Hepatocyte (in vitro differentiated cells): ENCODE measurements at regions not wholly inside any gene's neighbourhood (a gene's known extent, or its start where the extent isn't known, plus 50 kb on each side); places are given as distances from the start of the nearest gene placed in this dataset.
"Not testable (repeated sequence)": the region's sequence is repeated elsewhere in the genome, so short reads cannot be mapped to it uniquely, and the experiment has no call there.

Source experiments
- DNase-seq: peaks from one replicate; pipeline ENCODE4 v3.0.0-alpha.2; 2016; ENCODE audit warnings: low spot score
- H2AFZ ChIP-seq: fragments of 200-600 bp; sonication (generic); 2 replicates; pipeline ENCODE4 v1.6.0; 2016; ENCODE audit warnings: antibody characterized with exemption, mild to moderate bottlenecking
- H3K27ac ChIP-seq: fragments of 200-600 bp; sonication (generic); 2 replicates; pipeline ENCODE4 v1.5.1; 2016; ENCODE audit warnings: mild to moderate bottlenecking
- H3K27me3 ChIP-seq: fragments of 200-600 bp; sonication (generic); 2 replicates; pipeline ENCODE4 v1.6.1; 2016
- H3K36me3 ChIP-seq: fragments of 200-600 bp; sonication (generic); replicated peaks from 2 replicates; pipeline ENCODE4 v1.5.1; 2016; ENCODE audit warnings: low read depth; ENCODE audit not compliant: insufficient read depth
- H3K4me1 ChIP-seq: fragments of 200-600 bp; sonication (generic); 2 replicates; pipeline ENCODE4 v1.5.1; 2016; ENCODE audit warnings: mild to moderate bottlenecking, moderate library complexity; ENCODE audit not compliant: insufficient read depth
- H3K4me2 ChIP-seq: fragments of 200-600 bp; sonication (generic); 2 replicates; pipeline ENCODE4 v1.6.0; 2016
- H3K4me3 ChIP-seq: fragments of 200-600 bp; sonication (generic); 2 replicates; pipeline ENCODE4 v1.5.1; 2016; ENCODE audit warnings: mild to moderate bottlenecking
- H3K79me2 ChIP-seq: fragments of 200-600 bp; sonication (generic); 2 replicates; pipeline ENCODE4 v1.6.0; 2017; ENCODE audit warnings: mild to moderate bottlenecking
- H3K9me2 ChIP-seq: fragments of 200-600 bp; sonication (generic); replicated peaks from 2 replicates; pipeline ENCODE4 v1.6.0; 2017; ENCODE audit warnings: mild to moderate bottlenecking; ENCODE audit not compliant: insufficient read depth
- H3K9me3 ChIP-seq: fragments of 200-600 bp; sonication (generic); 2 replicates; pipeline ENCODE4 v1.5.1; 2016; ENCODE audit warnings: low read depth, mild to moderate bottlenecking
- H4K20me1 ChIP-seq: fragments of 200-600 bp; sonication (generic); 2 replicates; pipeline ENCODE4 v1.6.0; 2016; ENCODE audit warnings: mild to moderate bottlenecking; ENCODE audit not compliant: insufficient read depth, poor library complexity, severe bottlenecking
- CTCF ChIP-seq: fragments of 200-600 bp; sonication (generic); IDR thresholded peaks from 2 replicates; pipeline ENCODE4 v1.5.1; 2016; ENCODE audit warnings: antibody characterized with exemption, mild to moderate bottlenecking; ENCODE audit not compliant: poor library complexity
- EZH2 ChIP-seq: fragments of 200-600 bp; sonication (generic); IDR thresholded peaks from 2 replicates; pipeline ENCODE4 v1.6.1; 2016; ENCODE audit warnings: antibody characterized with exemption, mild to moderate bottlenecking, borderline replicate concordance
- EZH2phosphoT487 ChIP-seq: fragments of 200-600 bp; sonication (generic); IDR thresholded peaks from one replicate; pipeline ENCODE4 v1.6.1; 2018; ENCODE audit warnings: antibody characterized with exemption, mild to moderate bottlenecking, low read depth, moderate library complexity; ENCODE audit not compliant: unreplicated experiment, severe bottlenecking
- WGBS: methylation state at CpG from one replicate; pipeline ENCODE4 v1.1.6; 2016; ENCODE audit warnings: low lambda C conversion rate; ENCODE audit errors: missing lambda C conversion rate; 5-methylcytosine and 5-hydroxymethylcytosine counted together

GRCh38 chr9:13035822-13036221, 243.7 kb downstream of the MPDZ start:
- H2AFZ ChIP-seq, result no peak overlapping the region
- H3K27ac ChIP-seq, result no peak overlapping the region
- TF ChIP-seq CTCF, result no peak
- no peak for TF ChIP-seq EZH2phosphoT487
- TF ChIP-seq EZH2, result no peak
- no peak for DNase-seq
- no peaks in the 10 kb centered on the region for H4K20me1 ChIP-seq
- peaks cover 6% of the 10 kb centered on the region for H3K4me1 ChIP-seq
- H3K9me2 ChIP-seq, result no peaks in the 10 kb centered on the region
- H3K4me2 ChIP-seq, result no peak overlapping the region
- H3K4me3 ChIP-seq, result no peak overlapping the region
- H3K9me3 ChIP-seq, result no peaks in the 10 kb centered on the region
- no peaks in the 10 kb centered on the region for H3K79me2 ChIP-seq
- H3K27me3 ChIP-seq, result no peaks in the 10 kb centered on the region
- no peaks in the 10 kb centered on the region for H3K36me3 ChIP-seq

GRCh38 chr9:13037808-13038207, 241.7 kb downstream of the MPDZ start:
- H3K9me3 ChIP-seq, H4K20me1 ChIP-seq, H3K79me2 ChIP-seq, H2AFZ ChIP-seq, H3K4me1 ChIP-seq, H3K9me2 ChIP-seq, H3K27ac ChIP-seq, H3K4me2 ChIP-seq, H3K36me3 ChIP-seq, DNase-seq, H3K27me3 ChIP-seq, H3K4me3 ChIP-seq: not testable (repeated sequence)
- WGBS, result 85% methylated on average over 27 of the region's 27 CpGs

GRCh38 chr9:13047827-13048587, 231.5 kb downstream of the MPDZ start:
- no peak overlapping the region for H3K4me2 ChIP-seq
- no peaks in the 10 kb centered on the region for H3K4me1 ChIP-seq
- no peak for DNase-seq
- no peak overlapping the region for H3K4me3 ChIP-seq
- no peaks in the 10 kb centered on the region for H3K79me2 ChIP-seq
- WGBS, result 91% methylated on average over 5 of the region's 5 CpGs
- no peaks in the 10 kb centered on the region for H4K20me1 ChIP-seq
- H3K9me3 ChIP-seq, result no peaks in the 10 kb centered on the region
- no peak overlapping the region for H3K27ac ChIP-seq
- no peaks in the 10 kb centered on the region for H3K36me3 ChIP-seq
- H3K27me3 ChIP-seq, result no peaks in the 10 kb centered on the region
- TF ChIP-seq EZH2phosphoT487 (no peak), EZH2 (no peak), CTCF (no peak)
- no peak overlapping the region for H2AFZ ChIP-seq
- no peaks in the 10 kb centered on the region for H3K9me2 ChIP-seq

GRCh38 chr9:13049223-13049622, 230.3 kb downstream of the MPDZ start:
- Histone ChIP-seq H2AFZ (no peak overlapping the region), H3K9me2 (no peaks in the 10 kb centered on the region), H3K27ac (no peak overlapping the region), H3K4me2 (no peak overlapping the region), H3K36me3 (no peaks in the 10 kb centered on the region), H3K4me3 (no peak overlapping the region), H3K4me1 (no peaks in the 10 kb centered on the region), H3K27me3 (no peaks in the 10 kb centered on the region), H3K79me2 (no peaks in the 10 kb centered on the region), H3K9me3 (no peaks in the 10 kb centered on the region), H4K20me1 (no peaks in the 10 kb centered on the region)
- DNase-seq, result no peak
- no peak for TF ChIP-seq EZH2
- no peak for TF ChIP-seq EZH2phosphoT487
- no peak for TF ChIP-seq CTCF
- 66% methylated on average over 7 of the region's 7 CpGs for WGBS
